Stimulated activated naive CD8-positive, alpha-beta T cell treated with anti-CD3 and anti-CD28 coated beads, Interleukin-15, amount 100 ng/mL, for 72 hours (primary cell): ENCODE measurements at regions not wholly inside any gene's neighbourhood (a gene's known extent, or its start where the extent isn't known, plus 50 kb on each side); places are given as distances from the start of the nearest gene placed in this dataset.
"Not testable (repeated sequence)": the region's sequence is repeated elsewhere in the genome, so short reads cannot be mapped to it uniquely, and the experiment has no call there.

Experiments
- ATAC-seq: fragments of 150-1000 bp; cut with Tn5 transposase; 2 replicates; pipeline ENCODE4 v1.10.0; 2021; ENCODE audit warnings: mild to moderate bottlenecking, moderate library complexity
- DNase-seq, 2 donors: peaks; one replicate each; pipeline ENCODE4 v3.0.0; 2021 to 2022
- H3K27ac Mint-ChIP-seq, 2 donors: one replicate each; pipeline ENCODE4 v1.8.0; 2022; ENCODE audit warnings: mild to moderate bottlenecking in 2 of 2, mixed read lengths in 2 of 2, moderate library complexity in 2 of 2
- H3K27me3 Mint-ChIP-seq: one replicate; pipeline ENCODE4 v1.8.0; 2022; ENCODE audit warnings: mixed read lengths
- H3K4me1 Mint-ChIP-seq: one replicate; pipeline ENCODE4 v1.8.0; 2022; ENCODE audit warnings: mild to moderate bottlenecking, mixed read lengths
- H3K4me3 Mint-ChIP-seq, 2 donors: one replicate each; pipeline ENCODE4 v1.8.0; 2022; ENCODE audit warnings: mild to moderate bottlenecking in 2 of 2, mixed read lengths in 2 of 2, moderate library complexity in 1 of 2
- H3K9me3 Mint-ChIP-seq, 2 donors: one replicate each; pipeline ENCODE4 v1.8.0; 2022; ENCODE audit warnings: mixed read lengths in 2 of 2

DNA sequence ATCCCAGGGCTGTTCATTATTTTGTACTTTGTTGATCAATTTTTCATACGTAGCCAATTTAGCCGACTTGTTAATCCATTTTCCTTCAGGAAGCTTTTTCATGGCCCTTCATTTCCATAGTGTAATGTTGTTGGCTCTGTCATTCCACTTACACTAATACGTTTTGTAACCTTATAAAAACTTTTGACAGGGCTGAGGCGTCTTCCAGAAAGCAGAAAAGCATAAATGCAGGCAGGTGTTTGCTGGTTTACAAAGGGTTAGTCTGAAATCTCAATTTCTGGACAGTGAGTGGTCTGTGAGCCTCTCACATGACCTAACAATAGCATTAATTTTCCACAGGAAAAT, 444.0 kb downstream of the OTOL1 start:
- no peaks in the 10 kb centered on the region for H3K27me3 Mint-ChIP-seq
- no peak overlapping the region for H3K27ac Mint-ChIP-seq
- no peaks in the 10 kb centered on the region for H3K4me1 Mint-ChIP-seq
- H3K4me3 Mint-ChIP-seq, result no peak overlapping the region
- DNase-seq, result no peak
- H3K9me3 Mint-ChIP-seq, result peaks cover 0 to 28% of the 10 kb centered on the region in 2 donors
- ATAC-seq, result no peak

GRCh38 chr3:161941891-161942290, 445.3 kb downstream of the OTOL1 start:
- H3K4me1 Mint-ChIP-seq, result no peaks in the 10 kb centered on the region
- no peak overlapping the region for H3K27ac Mint-ChIP-seq
- ATAC-seq (no peak), DNase-seq (no peak)
- no peak overlapping the region for H3K4me3 Mint-ChIP-seq
- H3K9me3 Mint-ChIP-seq, result peaks cover 0 to 18% of the 10 kb centered on the region in 2 donors
- H3K27me3 Mint-ChIP-seq, result no peaks in the 10 kb centered on the region

GRCh38 chr3:161943801-161944345, 447.3 kb downstream of the OTOL1 start:
- not testable (repeated sequence) for ATAC-seq

DNA sequence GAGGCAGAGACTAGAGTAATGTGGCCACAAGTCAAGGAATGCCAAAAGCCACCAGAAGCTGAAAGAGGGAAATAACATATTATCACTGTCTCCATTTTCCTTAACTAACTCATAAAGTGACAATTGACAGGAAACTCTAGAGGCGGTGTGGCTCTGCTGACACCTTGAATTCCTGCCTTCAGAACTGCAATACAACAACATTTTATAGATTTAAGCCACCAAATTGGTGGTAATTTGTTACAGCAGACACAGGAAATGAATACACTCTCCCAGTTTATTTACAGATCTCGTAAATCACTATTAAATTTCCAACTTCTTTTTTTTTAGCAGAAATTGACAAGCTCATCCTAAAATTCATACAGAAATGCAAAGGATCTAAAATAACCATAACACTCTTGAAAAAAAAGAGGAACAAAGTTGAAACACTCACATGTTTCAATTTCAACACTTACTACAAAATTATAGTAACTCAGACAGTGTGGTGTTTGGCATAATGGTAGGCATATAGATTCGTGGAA, 449.9 kb downstream of the OTOL1 start:
- H3K4me3 Mint-ChIP-seq, result no peak overlapping the region

More at GRCh38 chr3:161943801-161944345, 447.3 kb downstream of the OTOL1 start:
- not testable (repeated sequence) for H3K27me3 Mint-ChIP-seq, DNase-seq, H3K4me1 Mint-ChIP-seq, H3K4me3 Mint-ChIP-seq, H3K27ac Mint-ChIP-seq
- H3K9me3 Mint-ChIP-seq, result peaks cover 0 to 14% of the 10 kb centered on the region in 2 donors

GRCh38 chr3:161950318-161950868, 453.8 kb downstream of the OTOL1 start:
- no peak overlapping the region for H3K27ac Mint-ChIP-seq
- ATAC-seq, result no peak
- no peak for DNase-seq
- H3K9me3 Mint-ChIP-seq, result peaks cover 1 to 6% of the 10 kb centered on the region in 2 donors
- no peaks in the 10 kb centered on the region for H3K27me3 Mint-ChIP-seq
- no peak overlapping the region for H3K4me3 Mint-ChIP-seq
- H3K4me1 Mint-ChIP-seq, result no peaks in the 10 kb centered on the region

More for the DNA sequence above, 449.9 kb downstream of the OTOL1 start:
- ATAC-seq (no peak), DNase-seq (no peak)
- H3K27me3 Mint-ChIP-seq, result no peaks in the 10 kb centered on the region
- no peaks in the 10 kb centered on the region for H3K4me1 Mint-ChIP-seq
- peaks cover 3 to 8% of the 10 kb centered on the region in 2 donors for H3K9me3 Mint-ChIP-seq
- H3K27ac Mint-ChIP-seq, result no peak overlapping the region

DNA sequence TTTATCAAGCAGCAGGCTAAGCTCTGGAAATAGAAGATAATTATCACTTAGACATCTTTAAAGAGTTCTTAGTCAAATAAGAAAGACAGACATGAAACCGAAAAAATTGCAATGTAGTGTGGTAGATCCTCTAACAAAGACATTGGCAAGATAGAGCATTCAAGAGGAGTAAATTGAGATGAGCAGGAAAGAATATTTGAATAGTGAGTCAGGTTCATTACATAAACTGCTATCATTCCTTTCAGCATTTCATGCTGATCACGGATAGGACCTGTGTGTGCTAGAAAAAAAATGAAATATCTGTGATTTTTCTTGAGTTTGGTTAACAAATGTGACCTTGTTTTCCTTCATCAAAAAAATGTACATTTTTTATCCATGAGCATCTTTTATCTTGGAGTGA, 460.9 kb downstream of the OTOL1 start:
- H3K4me3 Mint-ChIP-seq, result no peak overlapping the region
- no peak for DNase-seq
- no peak for ATAC-seq
- no peaks in the 10 kb centered on the region for H3K4me1 Mint-ChIP-seq
- no peaks in the 10 kb centered on the region for H3K27me3 Mint-ChIP-seq
- peaks cover 0 to 1% of the 10 kb centered on the region in 2 donors for H3K9me3 Mint-ChIP-seq
- peak overlapping the region in 1 of 2 donors; percentile 16 for H3K27ac Mint-ChIP-seq

- no peak for ATAC-seq
- no peak overlapping the region for H3K27ac Mint-ChIP-seq
- no peaks in the 10 kb centered on the region for H3K4me1 Mint-ChIP-seq
- no peaks in the 10 kb centered on the region for H3K27me3 Mint-ChIP-seq
- peaks cover 6 to 8% of the 10 kb centered on the region in 2 donors for H3K9me3 Mint-ChIP-seq
- DNase-seq, result no peak
- no peak overlapping the region for H3K4me3 Mint-ChIP-seq
Measured at GRCh38 chr3:161964857-161965256, 468.2 kb downstream of the OTOL1 start.

DNA sequence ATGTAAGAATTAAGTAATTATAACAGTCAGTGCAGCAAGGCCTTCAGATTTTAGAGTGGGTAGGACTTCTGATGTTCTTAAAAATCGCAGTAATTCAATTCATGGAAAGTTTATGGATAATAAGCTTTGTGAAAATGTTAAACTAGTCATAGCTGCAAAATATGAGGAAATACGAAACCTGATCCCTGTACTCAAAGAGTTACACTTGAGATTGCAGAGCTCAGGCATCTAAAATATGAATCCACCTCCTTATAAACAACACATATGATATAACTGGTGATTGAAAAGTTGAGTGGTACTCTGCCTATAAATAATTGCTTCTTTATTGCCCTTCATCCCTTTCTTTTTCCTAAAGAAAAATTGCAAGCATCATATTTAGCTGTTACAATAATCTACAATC, 473.3 kb downstream of the OTOL1 start:
- DNase-seq, result no peak
- H3K4me3 Mint-ChIP-seq, result no peak overlapping the region
- no peaks in the 10 kb centered on the region for H3K4me1 Mint-ChIP-seq
- ATAC-seq, result no peak
- no peaks in the 10 kb centered on the region for H3K9me3 Mint-ChIP-seq
- H3K27me3 Mint-ChIP-seq, result no peaks in the 10 kb centered on the region
- H3K27ac Mint-ChIP-seq, result no peak overlapping the region

DNA sequence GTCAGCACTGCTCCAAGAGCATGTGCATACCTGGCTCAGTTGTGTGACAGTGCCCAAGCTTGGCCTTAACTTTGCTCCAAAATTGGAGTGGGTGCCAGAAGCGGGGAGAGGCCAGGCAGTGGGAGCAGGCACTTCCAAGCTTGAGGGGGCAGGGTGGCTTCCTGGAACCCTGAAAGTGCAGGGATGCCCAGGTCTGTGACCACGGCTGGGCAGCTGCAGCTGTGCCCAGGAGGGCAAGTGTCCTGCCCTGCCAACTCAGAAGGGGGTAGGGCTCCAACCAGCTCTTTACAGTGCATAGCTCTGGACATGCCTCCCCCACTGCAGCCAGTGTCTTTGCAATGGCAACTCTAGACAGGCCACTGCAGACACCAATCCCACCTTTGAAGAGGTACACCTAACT, 478.6 kb downstream of the OTOL1 start:
- Mint-ChIP-seq H3K4me3 (no peak overlapping the region), H3K27me3 (no peaks in the 10 kb centered on the region)
- peak; percentile 33 for ATAC-seq

GRCh38 chr3:161977063-161977462, 480.5 kb downstream of the OTOL1 start:
- no peaks in the 10 kb centered on the region for H3K27me3 Mint-ChIP-seq
- ATAC-seq (no peak), DNase-seq (no peak)
- no peak overlapping the region for H3K27ac Mint-ChIP-seq
- no peaks in the 10 kb centered on the region for H3K9me3 Mint-ChIP-seq
- no peaks in the 10 kb centered on the region for H3K4me1 Mint-ChIP-seq
- no peak overlapping the region for H3K4me3 Mint-ChIP-seq

More for the DNA sequence above, 478.6 kb downstream of the OTOL1 start:
- Mint-ChIP-seq H3K4me1 (no peaks in the 10 kb centered on the region), H3K9me3 (no peaks in the 10 kb centered on the region), H3K27ac (no peak overlapping the region)
- DNase-seq, result no peak

DNA sequence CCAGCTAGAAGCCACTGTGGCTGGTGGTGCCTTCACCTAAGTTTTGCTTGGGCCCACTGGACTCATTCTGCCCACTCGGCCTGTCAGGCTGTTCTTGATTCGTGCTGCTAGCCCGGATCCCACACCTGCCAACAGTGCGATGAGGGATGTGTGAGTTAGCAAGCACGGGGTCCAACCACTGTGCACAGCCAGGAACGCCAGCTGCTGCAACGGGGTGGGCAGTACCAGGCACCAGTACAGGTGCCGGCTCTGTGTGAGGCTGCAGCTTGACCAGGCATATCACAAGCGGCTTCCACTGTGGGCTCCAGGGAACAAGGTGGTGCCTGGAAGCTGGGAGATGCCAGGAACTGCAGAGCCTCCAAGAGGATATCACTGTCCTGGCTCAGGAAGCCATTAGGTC, 481.2 kb downstream of the OTOL1 start:
- Mint-ChIP-seq H3K4me1 (no peaks in the 10 kb centered on the region), H3K4me3 (no peak overlapping the region), H3K27ac (no peak overlapping the region), H3K27me3 (no peaks in the 10 kb centered on the region), H3K9me3 (no peaks in the 10 kb centered on the region)
- ATAC-seq, result no peak
- no peak for DNase-seq

DNA sequence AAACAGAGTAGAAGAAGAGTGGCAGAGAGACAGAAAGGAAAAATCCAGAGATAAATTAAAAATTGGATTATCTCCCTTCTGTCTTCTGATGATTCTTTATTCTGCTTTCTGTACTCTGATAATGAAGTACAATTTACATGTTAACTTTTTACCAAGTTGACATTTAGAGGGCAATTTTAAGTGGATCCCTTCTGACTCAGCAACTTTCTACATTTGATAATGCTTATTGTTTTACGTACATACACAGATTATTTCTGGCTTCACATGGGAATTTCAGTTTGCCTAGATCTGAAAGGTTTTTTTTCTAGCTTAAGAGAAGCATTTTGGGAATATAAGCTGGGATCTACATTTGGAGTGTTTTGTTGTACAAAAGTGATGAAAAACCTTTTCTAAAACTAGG, 491.3 kb downstream of the OTOL1 start:
- Mint-ChIP-seq H3K9me3 (peaks cover 0 to 5% of the 10 kb centered on the region in 2 donors), H3K27me3 (no peaks in the 10 kb centered on the region), H3K4me1 (no peaks in the 10 kb centered on the region), H3K4me3 (no peak overlapping the region), H3K27ac (no peak overlapping the region)
- no peak for DNase-seq
- no peak for ATAC-seq

GRCh38 chr3:161989012-161989411, 492.4 kb downstream of the OTOL1 start:
- H3K27ac Mint-ChIP-seq, result no peak overlapping the region
- ATAC-seq, result no peak
- H3K27me3 Mint-ChIP-seq, result no peaks in the 10 kb centered on the region
- no peak overlapping the region for H3K4me3 Mint-ChIP-seq
- no peak for DNase-seq
- H3K4me1 Mint-ChIP-seq, result no peaks in the 10 kb centered on the region
- H3K9me3 Mint-ChIP-seq, result peaks cover 0 to 5% of the 10 kb centered on the region in 2 donors

DNA sequence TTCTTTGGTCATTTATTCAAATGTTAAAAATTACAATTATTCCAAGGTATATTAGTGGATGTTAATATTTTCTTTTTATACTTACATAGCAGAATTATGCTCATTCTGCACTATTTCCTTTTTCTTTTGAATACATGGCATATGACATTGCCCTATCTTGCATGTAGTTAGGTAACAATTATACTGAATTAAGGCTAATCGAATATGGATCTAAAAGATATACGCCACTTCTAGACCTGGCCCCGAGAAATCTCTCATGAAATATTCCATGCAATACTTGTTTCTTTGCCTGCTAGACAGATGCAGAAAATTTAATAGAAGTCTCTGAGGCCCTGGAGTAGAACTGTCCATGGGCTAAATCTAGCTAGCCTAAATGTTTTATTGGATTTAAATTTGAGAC, 493.4 kb downstream of the OTOL1 start:
- Mint-ChIP-seq H3K27ac (no peak overlapping the region), H3K4me1 (no peaks in the 10 kb centered on the region), H3K4me3 (no peak overlapping the region), H3K27me3 (no peaks in the 10 kb centered on the region), H3K9me3 (peaks cover 0 to 5% of the 10 kb centered on the region in 2 donors)
- ATAC-seq (no peak), DNase-seq (no peak)

DNA sequence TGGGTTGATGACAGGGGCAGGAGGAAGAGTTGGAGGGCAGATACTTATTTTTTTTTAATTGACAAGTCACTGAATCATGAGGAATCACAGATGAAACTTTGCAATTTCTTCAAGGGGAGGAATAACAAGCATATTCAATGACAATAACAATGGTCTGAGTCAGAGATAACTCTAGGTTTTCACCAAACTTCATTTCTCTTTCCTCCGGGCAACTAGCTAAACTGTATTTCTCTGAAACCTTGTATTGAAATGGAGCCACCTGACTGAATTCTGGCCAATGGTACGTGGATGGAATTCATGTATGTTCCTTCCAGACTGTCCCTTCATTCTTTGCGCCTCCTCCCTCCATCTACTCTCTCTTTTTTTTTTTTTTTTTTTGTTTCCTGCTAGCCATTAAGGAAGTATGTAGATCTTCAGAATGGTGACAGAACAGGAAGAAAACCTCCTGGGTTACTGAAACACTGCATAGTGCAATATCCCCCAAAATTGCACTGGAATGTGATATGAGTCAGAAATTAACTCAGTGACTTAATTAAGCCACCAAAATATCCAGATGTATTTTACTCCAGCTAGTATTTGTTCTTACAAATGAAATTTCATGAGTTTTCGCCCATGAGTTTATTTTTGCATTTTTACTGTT, 495.4 kb downstream of the OTOL1 start:
- no peak for ATAC-seq
- Mint-ChIP-seq H3K27me3 (no peaks in the 10 kb centered on the region), H3K4me1 (no peaks in the 10 kb centered on the region), H3K27ac (no peak overlapping the region), H3K4me3 (no peak overlapping the region), H3K9me3 (peaks cover 0 to 5% of the 10 kb centered on the region in 2 donors)
- DNase-seq, result no peak

- Mint-ChIP-seq H3K27ac (no peak overlapping the region), H3K4me3 (no peak overlapping the region), H3K4me1 (no peaks in the 10 kb centered on the region), H3K27me3 (no peaks in the 10 kb centered on the region), H3K9me3 (peaks cover 27 to 47% of the 10 kb centered on the region in 2 donors)
- DNase-seq (no peak), ATAC-seq (no peak)
Measured at GRCh38 chr3:161999846-162000245, 503.2 kb downstream of the OTOL1 start.
